ENCODE measurements at regions not wholly inside any gene's neighbourhood (a gene's known extent, or its start where the extent isn't known, plus 50 kb on each side); places are given as distances from the start of the nearest gene placed in this dataset.
A peak's percentile ranks its signal among the peaks of the same experiment; 100 is the strongest.

GRCh38 chr1:105793536-105794146, 1262.8 kb upstream of the PRMT6 start:
- TF ChIP-seq CTCF (IDR thresholded peaks at IDR 0.05; ENCODE audit: borderline replicate concordance, extremely low read depth, low read length, poor library complexity, severe bottlenecking) (peak; percentile 86), EZH2 (IDR thresholded peaks at IDR 0.05; ENCODE audit: borderline replicate concordance, low read depth, low read length, severe bottlenecking) (no peak)
